A673 (cell line): ENCODE measurements at regions not wholly inside any gene's neighbourhood (a gene's known extent, or its start where the extent isn't known, plus 50 kb on each side); places are given as distances from the start of the nearest gene placed in this dataset.

Experiments
- BruUV-seq: library from RNA; stranded (reverse); fragments of 400-500 nt; replicated peaks from 2 replicates; lab custom pipeline; 2021; lab: Mats Ljungman, UMichigan
- CTCF ChIA-PET: fragments of 300-600 bp; sonication (Branson Sonifier 250); formaldehyde crosslinking; loops from one replicate; lab custom pipeline; 2022; ENCODE audit warnings: antibody characterized with exemption; lab: Charles Lee
- POLR2A ChIA-PET: fragments of 300-600 bp; sonication (Branson Sonifier 250); formaldehyde crosslinking; loops from one replicate; lab custom pipeline; 2022; ENCODE audit warnings: antibody characterized with exemption; ENCODE audit not compliant: low non-redundant PET; lab: Charles Lee
- DNase-seq: peaks from one replicate; pipeline ENCODE4 v3.0.0-alpha.2; 2015; ENCODE audit warnings: low spot score
- H3K27ac ChIP-seq: fragments of 200-600 bp; sonication (generic); 2 replicates; pipeline ENCODE4 v1.5.1; 2016; ENCODE audit warnings: mixed run types, low read depth, mild to moderate bottlenecking, mixed read lengths, antibody characterized with exemption, low read length; ENCODE audit not compliant: poor library complexity, severe bottlenecking
- H3K27me3 ChIP-seq: fragments of 200-600 bp; sonication (generic); replicated peaks from 2 replicates; pipeline ENCODE4 v1.6.1; 2017; ENCODE audit warnings: mixed run types, low read depth, mild to moderate bottlenecking, mixed read lengths, antibody characterized with exemption, low read length; ENCODE audit not compliant: insufficient read depth, poor library complexity
- H3K36me3 ChIP-seq: fragments of 200-600 bp; sonication (generic); 2 replicates; pipeline ENCODE4 v1.6.1; 2016; ENCODE audit warnings: mixed run types, mild to moderate bottlenecking, mixed read lengths, antibody characterized with exemption, low read length; ENCODE audit not compliant: insufficient read depth, poor library complexity, severe bottlenecking
- H3K4me1 ChIP-seq: fragments of 200-600 bp; sonication (generic); 2 replicates; pipeline ENCODE4 v1.6.1; 2017; ENCODE audit warnings: mixed run types, mild to moderate bottlenecking, mixed read lengths, antibody characterized with exemption, low read length; ENCODE audit not compliant: insufficient read depth, poor library complexity, severe bottlenecking
- H3K4me3 ChIP-seq: fragments of 200-600 bp; sonication (generic); 2 replicates; pipeline ENCODE4 v1.5.1; 2016; ENCODE audit warnings: low read depth, mixed run types, mild to moderate bottlenecking, mixed read lengths, low read length; ENCODE audit not compliant: poor library complexity, severe bottlenecking
- H3K9me3 ChIP-seq: fragments of 200-600 bp; sonication (generic); 2 replicates; pipeline ENCODE4 v1.6.1; 2016; ENCODE audit warnings: mixed run types, low read depth, mild to moderate bottlenecking, mixed read lengths, antibody characterized with exemption, low read length; ENCODE audit not compliant: poor library complexity, severe bottlenecking
- EZH2 ChIP-seq: fragments of 200-600 bp; sonication (generic); IDR thresholded peaks from 2 replicates; pipeline ENCODE4 v1.6.1; 2017; ENCODE audit warnings: borderline replicate concordance, low read depth, mild to moderate bottlenecking, mixed read lengths, antibody characterized with exemption, low read length; ENCODE audit not compliant: poor library complexity, severe bottlenecking
- intact Hi-C: fragments of 100-400 bp; cut with micrococcal nuclease; formaldehyde crosslinking; loops from one replicate; pipeline ENCODE4 v1.10.0; 2022; ENCODE audit not compliant: unreplicated experiment
- TF ChIP-seq, protein P1 (sequence below): fragments of 300-800, 200-600 bp; sonication (generic); conservative IDR thresholded peaks from 2 replicates; pipeline ENCODE4 v1.5.1; 2017; ENCODE audit warnings: low read depth, mild to moderate bottlenecking, antibody characterized with exemption, low read length, moderate library complexity, mixed read lengths

DNA sequence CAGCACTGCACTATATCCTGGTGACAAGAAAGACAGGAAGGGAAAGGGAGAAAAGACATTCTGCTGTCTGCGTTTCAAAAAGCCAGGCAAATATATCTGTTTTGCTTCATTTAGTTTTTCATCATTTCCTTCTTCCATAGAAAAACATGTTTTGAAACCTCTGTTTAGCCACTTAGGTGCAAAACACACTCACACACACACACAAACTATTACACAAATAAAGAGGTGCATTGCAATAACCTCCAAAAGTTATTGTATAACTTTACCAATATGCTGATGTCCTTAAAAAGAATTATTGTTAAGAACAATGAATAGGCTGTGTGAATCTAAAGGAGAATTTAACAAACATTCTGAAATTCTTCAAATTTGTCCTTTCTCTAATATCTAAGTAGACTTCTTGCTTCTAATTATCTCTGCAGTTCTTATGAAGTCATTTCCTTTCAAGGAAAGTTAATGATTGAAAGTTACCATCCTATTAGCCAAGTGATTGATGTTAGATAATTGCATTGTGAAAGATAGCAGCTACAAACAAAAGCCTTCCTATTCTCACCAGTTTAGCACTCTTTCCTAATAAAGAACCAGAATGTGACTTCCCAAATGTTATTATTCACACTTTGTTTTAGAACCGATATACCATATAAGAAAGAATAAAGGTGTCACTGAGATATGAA is 516.7 kb downstream of the KCNJ3 start:
- peak; percentile 12 for DNase-seq
- Histone ChIP-seq H3K9me3 (no peaks in the 10 kb centered on the region), H3K4me3 (no peak overlapping the region), H3K4me1 (no peaks in the 10 kb centered on the region), H3K27ac (no peak overlapping the region), H3K27me3 (no peaks in the 10 kb centered on the region), H3K36me3 (no peaks in the 10 kb centered on the region)
- POLR2A ChIA-PET = no interaction called here
- BruUV-seq = no TSS peak
- CTCF ChIA-PET = no interaction called here
- intact Hi-C loops = no loop called here
- TF ChIP-seq, protein P1, sequence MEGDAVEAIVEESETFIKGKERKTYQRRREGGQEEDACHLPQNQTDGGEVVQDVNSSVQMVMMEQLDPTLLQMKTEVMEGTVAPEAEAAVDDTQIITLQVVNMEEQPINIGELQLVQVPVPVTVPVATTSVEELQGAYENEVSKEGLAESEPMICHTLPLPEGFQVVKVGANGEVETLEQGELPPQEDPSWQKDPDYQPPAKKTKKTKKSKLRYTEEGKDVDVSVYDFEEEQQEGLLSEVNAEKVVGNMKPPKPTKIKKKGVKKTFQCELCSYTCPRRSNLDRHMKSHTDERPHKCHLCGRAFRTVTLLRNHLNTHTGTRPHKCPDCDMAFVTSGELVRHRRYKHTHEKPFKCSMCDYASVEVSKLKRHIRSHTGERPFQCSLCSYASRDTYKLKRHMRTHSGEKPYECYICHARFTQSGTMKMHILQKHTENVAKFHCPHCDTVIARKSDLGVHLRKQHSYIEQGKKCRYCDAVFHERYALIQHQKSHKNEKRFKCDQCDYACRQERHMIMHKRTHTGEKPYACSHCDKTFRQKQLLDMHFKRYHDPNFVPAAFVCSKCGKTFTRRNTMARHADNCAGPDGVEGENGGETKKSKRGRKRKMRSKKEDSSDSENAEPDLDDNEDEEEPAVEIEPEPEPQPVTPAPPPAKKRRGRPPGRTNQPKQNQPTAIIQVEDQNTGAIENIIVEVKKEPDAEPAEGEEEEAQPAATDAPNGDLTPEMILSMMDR = no peak
- no peak for TF ChIP-seq EZH2

DNA sequence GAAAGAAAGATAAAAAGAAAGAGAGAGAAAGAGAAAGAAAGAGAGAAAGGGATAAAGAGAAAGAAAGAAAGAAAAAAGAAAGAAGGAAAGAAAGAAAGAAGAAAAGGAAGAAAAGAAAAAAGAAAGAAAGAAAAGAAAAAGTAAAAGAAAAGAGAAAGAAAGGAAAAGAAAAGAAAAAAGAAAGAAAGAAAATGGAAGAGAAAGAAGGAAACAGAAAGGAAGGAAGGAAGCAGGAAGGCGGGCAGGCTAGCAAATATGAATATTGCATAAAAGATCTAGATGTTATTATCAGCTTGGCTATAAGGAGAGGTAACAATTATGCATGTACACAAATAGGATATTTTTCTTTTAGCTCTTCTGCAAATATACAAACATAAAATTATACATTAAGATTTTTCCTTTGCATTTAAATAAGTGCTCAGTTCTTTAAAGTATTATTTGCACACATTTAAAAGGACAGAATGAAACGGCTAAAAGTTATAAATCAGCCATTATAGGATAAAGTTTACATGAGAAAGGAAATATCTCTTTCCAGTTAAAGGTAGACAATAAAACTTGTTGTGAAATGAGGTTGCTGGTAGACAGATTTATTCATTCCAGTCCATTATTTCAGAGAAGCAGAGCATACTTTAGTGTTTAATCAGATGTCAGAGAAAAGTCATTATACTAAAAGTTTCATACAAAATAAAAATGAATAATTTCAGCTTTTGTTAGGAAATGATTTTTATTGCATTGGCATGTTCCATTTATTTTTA is 511.4 kb downstream of the KCNJ3 start:
- peak; percentile 59 for DNase-seq
- H3K4me3 ChIP-seq = no peak overlapping the region
- no TSS peak for BruUV-seq
- ChIA-PET POLR2A (interaction anchor here (0.7 kb wide), 1 partner anchor 14 kb away, joined by 11 read pairs; no protein-coding TSS in a partner anchor), CTCF (no interaction called here)
- peaks cover 4% of the 10 kb centered on the region for H3K27me3 ChIP-seq
- TF ChIP-seq, protein P1 = no peak
- TF ChIP-seq EZH2 = no peak
- no peaks in the 10 kb centered on the region for H3K36me3 ChIP-seq
- H3K4me1 ChIP-seq = peaks cover 7% of the 10 kb centered on the region
- H3K9me3 ChIP-seq = no peaks in the 10 kb centered on the region
- no peak overlapping the region for H3K27ac ChIP-seq
- intact Hi-C loops = no loop called here

DNA sequence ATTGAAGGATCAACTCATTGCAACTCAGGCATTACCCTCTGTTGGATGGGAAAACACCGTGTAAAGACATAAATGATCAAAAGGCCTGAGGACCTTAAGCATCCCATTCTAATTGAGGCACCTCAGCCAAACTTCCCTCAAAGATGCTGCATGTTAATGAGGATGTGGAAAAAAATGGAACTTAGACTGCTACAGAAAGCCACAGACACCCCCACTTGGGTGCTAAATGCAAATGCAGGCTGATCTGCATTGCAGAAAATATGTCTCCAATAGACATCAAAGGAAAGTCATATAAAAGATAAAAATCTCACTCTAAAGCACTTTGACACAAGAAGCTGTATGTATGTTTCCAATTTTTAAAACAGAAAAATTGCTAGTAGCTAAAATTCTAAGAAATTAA is 504.7 kb downstream of the KCNJ3 start:
- intact Hi-C loops = no loop called here
- TF ChIP-seq EZH2 = no peak
- TF ChIP-seq, protein P1 = no peak
- H3K4me1 ChIP-seq = no peaks in the 10 kb centered on the region
- H3K36me3 ChIP-seq = no peaks in the 10 kb centered on the region
- ChIA-PET CTCF (no interaction called here), POLR2A (no interaction called here)
- no peak overlapping the region for H3K4me3 ChIP-seq
- no TSS peak for BruUV-seq
- H3K9me3 ChIP-seq = no peaks in the 10 kb centered on the region
- DNase-seq = peak; percentile 1
- H3K27ac ChIP-seq = no peak overlapping the region
- no peaks in the 10 kb centered on the region for H3K27me3 ChIP-seq
